IPS-18c (cell line): ENCODE measurements at regions not wholly inside any gene's neighbourhood (a gene's known extent, or its start where the extent isn't known, plus 50 kb on each side); places are given as distances from the start of the nearest gene placed in this dataset.
"Not testable (repeated sequence)": the region's sequence is repeated elsewhere in the genome, so short reads cannot be mapped to it uniquely, and the experiment has no call there.

Experiments
- H3K4me3 ChIP-seq: 2 replicates; pipeline ENCODE4 v1.7.0; 2013; ENCODE audit warnings: low read depth, mild to moderate bottlenecking, low read length, moderate library complexity; ENCODE audit not compliant: insufficient read depth
- H3K9me3 ChIP-seq: one replicate; pipeline ENCODE4 v1.6.1; 2013; ENCODE audit warnings: mild to moderate bottlenecking, low read length, moderate library complexity; ENCODE audit not compliant: control insufficient read depth, insufficient read depth

GRCh38 chr5:13115476-13115875 is 829.0 kb downstream of the DNAH5 start:
- Histone ChIP-seq H3K9me3 (no peaks in the 10 kb centered on the region), H3K4me3 (no peak overlapping the region)

- H3K4me3 ChIP-seq, result no peak overlapping the region
- H3K9me3 ChIP-seq, result no peaks in the 10 kb centered on the region
Observed at GRCh38 chr5:13108265-13108664, 836.2 kb downstream of the DNAH5 start.

GRCh38 chr5:13107537-13107936 is 837.0 kb downstream of the DNAH5 start:
- Histone ChIP-seq H3K4me3 (no peak overlapping the region), H3K9me3 (no peaks in the 10 kb centered on the region)

- H3K9me3 ChIP-seq, result no peaks in the 10 kb centered on the region
Observed at GRCh38 chr5:13081116-13081515, 863.4 kb downstream of the DNAH5 start.

GRCh38 chr5:13072936-13073335 is 871.6 kb downstream of the DNAH5 start:
- not testable (repeated sequence) for H3K9me3 ChIP-seq, H3K4me3 ChIP-seq

More at GRCh38 chr5:13081116-13081515, 863.4 kb downstream of the DNAH5 start:
- no peak overlapping the region for H3K4me3 ChIP-seq

- no peak overlapping the region for H3K4me3 ChIP-seq
Observed at GRCh38 chr5:13063088-13063487, 881.4 kb downstream of the DNAH5 start.

GRCh38 chr5:13045897-13046551 is 898.5 kb downstream of the DNAH5 start:
- no peak overlapping the region for H3K4me3 ChIP-seq
- no peaks in the 10 kb centered on the region for H3K9me3 ChIP-seq

More at GRCh38 chr5:13063088-13063487, 881.4 kb downstream of the DNAH5 start:
- no peaks in the 10 kb centered on the region for H3K9me3 ChIP-seq

GRCh38 chr5:13034061-13034460 is 910.4 kb downstream of the DNAH5 start:
- H3K4me3 ChIP-seq, result no peak overlapping the region
- H3K9me3 ChIP-seq, result no peaks in the 10 kb centered on the region

- no peaks in the 10 kb centered on the region for H3K9me3 ChIP-seq
Observed at GRCh38 chr5:13029211-13029610, 915.3 kb downstream of the DNAH5 start.

GRCh38 chr5:13027874-13028273 is 916.6 kb downstream of the DNAH5 start:
- no peak overlapping the region for H3K4me3 ChIP-seq
- H3K9me3 ChIP-seq, result no peaks in the 10 kb centered on the region

More at GRCh38 chr5:13029211-13029610, 915.3 kb downstream of the DNAH5 start:
- no peak overlapping the region for H3K4me3 ChIP-seq

GRCh38 chr5:13019729-13020128 is 924.8 kb downstream of the DNAH5 start:
- no peaks in the 10 kb centered on the region for H3K9me3 ChIP-seq
- no peak overlapping the region for H3K4me3 ChIP-seq

GRCh38 chr5:13003457-13003856 is 941.0 kb downstream of the DNAH5 start:
- H3K4me3 ChIP-seq, result no peak overlapping the region
- H3K9me3 ChIP-seq, result no peaks in the 10 kb centered on the region

GRCh38 chr5:12999667-13000066 is 944.8 kb downstream of the DNAH5 start:
- no peaks in the 10 kb centered on the region for H3K9me3 ChIP-seq
- H3K4me3 ChIP-seq, result no peak overlapping the region

- Histone ChIP-seq H3K9me3 (no peaks in the 10 kb centered on the region), H3K4me3 (no peak overlapping the region)
Observed at GRCh38 chr5:12985142-12985541, 959.3 kb downstream of the DNAH5 start.

- no peak overlapping the region for H3K4me3 ChIP-seq
Observed at GRCh38 chr5:12974856-12975255, 969.6 kb downstream of the DNAH5 start.

GRCh38 chr5:12965804-12966203 is 978.7 kb downstream of the DNAH5 start:
- Histone ChIP-seq H3K4me3 (no peak overlapping the region), H3K9me3 (no peaks in the 10 kb centered on the region)

More at GRCh38 chr5:12974856-12975255, 969.6 kb downstream of the DNAH5 start:
- no peaks in the 10 kb centered on the region for H3K9me3 ChIP-seq

- Histone ChIP-seq H3K9me3 (no peaks in the 10 kb centered on the region), H3K4me3 (no peak overlapping the region)
Observed at GRCh38 chr5:12959713-12960112, 984.8 kb downstream of the DNAH5 start.

GRCh38 chr5:12952409-12952808 is 992.1 kb downstream of the DNAH5 start:
- no peak overlapping the region for H3K4me3 ChIP-seq
- no peaks in the 10 kb centered on the region for H3K9me3 ChIP-seq

- H3K9me3 ChIP-seq, result no peaks in the 10 kb centered on the region
- no peak overlapping the region for H3K4me3 ChIP-seq
Observed at GRCh38 chr5:12951846-12952245, 992.6 kb downstream of the DNAH5 start.
